Suprapubic skin (tissue), 4 donors: ENCODE measurements at regions not wholly inside any gene's neighbourhood (a gene's known extent, or its start where the extent isn't known, plus 50 kb on each side); places are given as distances from the start of the nearest gene placed in this dataset.

Experiments
- DNase-seq, 2 donors: peaks; one replicate each; pipeline ENCODE4 v3.0.0-alpha.2; 2019; ENCODE audit warnings: low spot score in 2 of 2
- H3K27ac ChIP-seq: fragments of 200-600 bp; sonication (generic); one replicate; pipeline ENCODE4 v1.5.1; 2019
- H3K27me3 ChIP-seq: fragments of 200-600 bp; sonication (generic); one replicate; pipeline ENCODE4 v1.5.1; 2019
- H3K36me3 ChIP-seq: fragments of 200-600 bp; sonication (generic); one replicate; pipeline ENCODE4 v1.5.1; 2019
- H3K4me1 ChIP-seq: fragments of 200-600 bp; sonication (generic); one replicate; pipeline ENCODE4 v1.5.1; 2019
- H3K4me3 ChIP-seq: fragments of 200-600 bp; sonication (generic); one replicate; pipeline ENCODE4 v1.5.1; 2019; ENCODE audit warnings: mild to moderate bottlenecking
- H3K9me3 ChIP-seq: fragments of 200-600 bp; sonication (generic); one replicate; pipeline ENCODE4 v1.5.1; 2019
- EP300 ChIP-seq: sonication (generic); formaldehyde crosslinking; IDR thresholded peaks from one replicate; pipeline ENCODE4 v1.6.1; 2017; ENCODE audit warnings: antibody characterized with exemption
- POLR2A ChIP-seq, 2 donors: fragments of 450-650 bp; IDR thresholded peaks; one replicate each; pipeline ENCODE4 v1.6.1; 2017; ENCODE audit warnings: antibody characterized with exemption in 2 of 2, mild to moderate bottlenecking in 2 of 2, moderate library complexity in 2 of 2
- POLR2AphosphoS5 ChIP-seq, 3 donors: sonication (generic); formaldehyde crosslinking; IDR thresholded peaks; one replicate each; pipeline ENCODE4 v1.6.1; 2017; ENCODE audit warnings: antibody characterized with exemption in 3 of 3
- WGBS: methylation state at CpG from one replicate; pipeline ENCODE4 v1.1.5; 2018; 5-methylcytosine and 5-hydroxymethylcytosine counted together
- TF ChIP-seq, protein P1 (sequence below), 2 donors: fragments of 200-600 bp in 1 of 2; fragments of 450-650 bp in 1 of 2; sonication (generic) in 1 of 2; IDR thresholded peaks; one replicate each; pipeline ENCODE4 v1.5.1; 2016 to 2019; ENCODE audit warnings: antibody characterized with exemption in 2 of 2, mild to moderate bottlenecking in 1 of 2, moderate library complexity in 1 of 2

- TF ChIP-seq POLR2A (IDR thresholded peaks at IDR 0.05) (no peak), EP300 (no peak), POLR2AphosphoS5 (IDR thresholded peaks at IDR 0.05) (no peak)
- TF ChIP-seq, protein P1, sequence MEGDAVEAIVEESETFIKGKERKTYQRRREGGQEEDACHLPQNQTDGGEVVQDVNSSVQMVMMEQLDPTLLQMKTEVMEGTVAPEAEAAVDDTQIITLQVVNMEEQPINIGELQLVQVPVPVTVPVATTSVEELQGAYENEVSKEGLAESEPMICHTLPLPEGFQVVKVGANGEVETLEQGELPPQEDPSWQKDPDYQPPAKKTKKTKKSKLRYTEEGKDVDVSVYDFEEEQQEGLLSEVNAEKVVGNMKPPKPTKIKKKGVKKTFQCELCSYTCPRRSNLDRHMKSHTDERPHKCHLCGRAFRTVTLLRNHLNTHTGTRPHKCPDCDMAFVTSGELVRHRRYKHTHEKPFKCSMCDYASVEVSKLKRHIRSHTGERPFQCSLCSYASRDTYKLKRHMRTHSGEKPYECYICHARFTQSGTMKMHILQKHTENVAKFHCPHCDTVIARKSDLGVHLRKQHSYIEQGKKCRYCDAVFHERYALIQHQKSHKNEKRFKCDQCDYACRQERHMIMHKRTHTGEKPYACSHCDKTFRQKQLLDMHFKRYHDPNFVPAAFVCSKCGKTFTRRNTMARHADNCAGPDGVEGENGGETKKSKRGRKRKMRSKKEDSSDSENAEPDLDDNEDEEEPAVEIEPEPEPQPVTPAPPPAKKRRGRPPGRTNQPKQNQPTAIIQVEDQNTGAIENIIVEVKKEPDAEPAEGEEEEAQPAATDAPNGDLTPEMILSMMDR (IDR thresholded peaks at IDR 0.05): no peak
- Histone ChIP-seq H3K36me3 (no peaks in the 10 kb centered on the region), H3K27ac (no peak overlapping the region), H3K4me3 (no peak overlapping the region), H3K27me3 (no peaks in the 10 kb centered on the region), H3K9me3 (peaks cover 5% of the 10 kb centered on the region), H3K4me1 (no peaks in the 10 kb centered on the region)
- 64% methylated on average over 4 of the region's 4 CpGs for WGBS
- DNase-seq: no peak
Measured at GRCh38 chr16:54231919-54232318, 54.7 kb downstream of the IRX3 start.

DNA sequence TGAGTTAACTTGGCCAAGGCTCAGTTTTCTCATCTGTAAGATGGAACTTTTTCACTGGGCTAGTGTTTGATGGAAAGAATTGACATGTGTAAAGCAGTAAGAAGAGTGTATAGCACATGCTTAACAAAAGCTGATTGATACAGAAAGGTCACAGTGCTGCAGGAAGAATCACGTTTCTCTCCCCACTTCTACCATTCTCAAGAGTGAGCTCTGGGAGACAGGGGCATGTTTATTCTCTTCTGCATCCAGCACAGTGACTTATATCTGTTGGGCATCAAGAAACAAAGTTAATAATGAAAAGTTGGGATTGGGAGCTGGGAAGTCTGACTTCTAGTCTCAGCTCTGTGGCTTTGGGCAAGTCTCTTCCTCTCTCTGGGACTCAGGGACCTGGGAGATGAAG, 55.3 kb downstream of the IRX3 start:
- Histone ChIP-seq H3K27me3 (no peaks in the 10 kb centered on the region), H3K36me3 (no peaks in the 10 kb centered on the region), H3K4me1 (no peaks in the 10 kb centered on the region), H3K4me3 (no peak overlapping the region), H3K9me3 (peaks cover 5% of the 10 kb centered on the region), H3K27ac (no peak overlapping the region)
- 53% methylated on average over 1 of the region's 1 CpG for WGBS
- TF ChIP-seq POLR2AphosphoS5 (IDR thresholded peaks at IDR 0.05): no peak
- no peak for TF ChIP-seq POLR2A (IDR thresholded peaks at IDR 0.05)
- TF ChIP-seq EP300: no peak
- TF ChIP-seq, protein P1 (IDR thresholded peaks at IDR 0.05): no peak
- no peak for DNase-seq

DNA sequence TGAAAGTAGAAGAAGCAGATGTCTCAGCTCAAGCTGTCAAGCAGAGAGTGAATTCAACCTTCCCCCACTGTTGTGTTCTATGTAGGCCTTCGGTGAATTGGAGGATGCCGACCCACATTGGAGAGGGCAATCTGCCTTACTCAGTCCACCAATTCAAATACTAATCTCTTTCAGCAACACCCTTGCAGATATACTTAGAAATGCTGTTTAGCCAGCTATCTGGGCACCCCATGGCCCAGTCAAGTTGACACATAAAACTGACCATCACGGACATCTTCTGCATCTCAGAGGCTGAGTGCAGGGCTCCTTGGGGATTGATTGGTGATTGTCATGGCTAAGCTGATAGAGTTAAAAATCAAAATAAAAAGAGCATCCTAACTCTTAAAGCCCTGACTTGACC, 58.3 kb downstream of the IRX3 start:
- no peaks in the 10 kb centered on the region for H3K27me3 ChIP-seq
- WGBS: 100% methylated on average over 3 of the region's 3 CpGs
- H3K4me1 ChIP-seq: no peaks in the 10 kb centered on the region
- TF ChIP-seq POLR2A (IDR thresholded peaks at IDR 0.05) (no peak), POLR2AphosphoS5 (IDR thresholded peaks at IDR 0.05) (no peak), EP300 (no peak)
- TF ChIP-seq, protein P1 (IDR thresholded peaks at IDR 0.05): no peak
- H3K27ac ChIP-seq: no peak overlapping the region
- H3K4me3 ChIP-seq: no peak overlapping the region
- no peak for DNase-seq
- no peaks in the 10 kb centered on the region for H3K36me3 ChIP-seq
- H3K9me3 ChIP-seq: peaks cover 5% of the 10 kb centered on the region

- TF ChIP-seq EP300 (no peak), POLR2AphosphoS5 (IDR thresholded peaks at IDR 0.05) (no peak)
- TF ChIP-seq, protein P1 (IDR thresholded peaks at IDR 0.05): no peak
- Histone ChIP-seq H3K27me3 (no peaks in the 10 kb centered on the region), H3K9me3 (peaks cover 5% of the 10 kb centered on the region), H3K36me3 (no peaks in the 10 kb centered on the region), H3K4me3 (no peak overlapping the region), H3K27ac (no peak overlapping the region), H3K4me1 (no peaks in the 10 kb centered on the region)
- 88% methylated on average over 10 of the region's 10 CpGs for WGBS
- DNase-seq: no peak
Measured at GRCh38 chr16:54226296-54227010, 60.1 kb downstream of the IRX3 start.

- 77% methylated on average over 2 of the region's 2 CpGs for WGBS
Measured at GRCh38 chr16:54219709-54220108, 66.9 kb downstream of the IRX3 start.

More at GRCh38 chr16:54219709-54220108, 66.9 kb downstream of the IRX3 start:
- Histone ChIP-seq H3K4me3 (no peak overlapping the region), H3K27me3 (peaks cover 2% of the 10 kb centered on the region), H3K9me3 (no peaks in the 10 kb centered on the region), H3K27ac (no peak overlapping the region), H3K4me1 (peaks cover 12% of the 10 kb centered on the region), H3K36me3 (no peaks in the 10 kb centered on the region)
- TF ChIP-seq, protein P1 (IDR thresholded peaks at IDR 0.05): no peak
- TF ChIP-seq POLR2AphosphoS5 (IDR thresholded peaks at IDR 0.05) (no peak), POLR2A (IDR thresholded peaks at IDR 0.05) (no peak), EP300 (no peak)
- no peak for DNase-seq
